ENCODE measurements at regions not wholly inside any gene's neighbourhood (a gene's known extent, or its start where the extent isn't known, plus 50 kb on each side); places are given as distances from the start of the nearest gene placed in this dataset.

DNA sequence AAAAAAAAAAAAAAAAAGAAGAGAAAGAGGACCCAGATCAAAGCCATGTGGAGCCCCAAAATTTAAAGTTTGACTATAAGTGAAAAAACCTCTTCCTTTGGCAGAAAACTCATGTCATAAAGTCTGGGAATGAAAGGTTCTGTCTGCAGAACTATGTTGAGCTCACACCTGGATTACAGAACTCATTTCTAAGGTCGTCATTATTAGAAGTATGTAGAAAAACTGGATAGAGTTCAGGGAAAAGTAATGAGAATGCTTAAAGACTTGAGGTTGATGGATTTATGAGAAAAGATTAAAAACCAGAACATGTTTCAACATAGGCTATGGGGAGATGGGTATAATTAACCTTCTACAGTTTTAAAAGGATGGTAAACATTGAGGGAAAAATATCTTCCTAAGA lies 90.7 kb upstream of the COL11A1 start:
- Mint-ChIP-seq H3K4me3 (no peak overlapping the region), H3K36me3 (ENCODE audit: low read depth) (no peaks in the 10 kb centered on the region), H3K27me3 (ENCODE audit: insufficient read depth, low read depth, poor library complexity) (no peaks in the 10 kb centered on the region), H3K9me3 (no peaks in the 10 kb centered on the region), H3K27ac (no peak overlapping the region), H3K4me1 (no peaks in the 10 kb centered on the region)
- Histone ChIP-seq H3K4me2 (no peak overlapping the region), H3K4me3 (no peak overlapping the region), H3K27me3 (ENCODE audit: insufficient read depth) (no peaks in the 10 kb centered on the region), H2AFZ (no peak overlapping the region), H3K79me2 (replicated peaks; ENCODE audit: insufficient read depth) (no peaks in the 10 kb centered on the region), H3K36me3 (ENCODE audit: insufficient read depth) (no peaks in the 10 kb centered on the region), H4K20me1 (replicated peaks; ENCODE audit: insufficient read depth) (no peaks in the 10 kb centered on the region), H3F3A (replicated peaks; ENCODE audit: low read depth) (no peaks in the 10 kb centered on the region), H3K4me1 (ENCODE audit: insufficient read depth) (no peaks in the 10 kb centered on the region), H3K27ac (ENCODE audit: low read depth) (no peak overlapping the region), H3K9me2 (ENCODE audit: insufficient read depth) (no peaks in the 10 kb centered on the region)
- no peak for ATAC-seq
- TF ChIP-seq, protein P1, sequence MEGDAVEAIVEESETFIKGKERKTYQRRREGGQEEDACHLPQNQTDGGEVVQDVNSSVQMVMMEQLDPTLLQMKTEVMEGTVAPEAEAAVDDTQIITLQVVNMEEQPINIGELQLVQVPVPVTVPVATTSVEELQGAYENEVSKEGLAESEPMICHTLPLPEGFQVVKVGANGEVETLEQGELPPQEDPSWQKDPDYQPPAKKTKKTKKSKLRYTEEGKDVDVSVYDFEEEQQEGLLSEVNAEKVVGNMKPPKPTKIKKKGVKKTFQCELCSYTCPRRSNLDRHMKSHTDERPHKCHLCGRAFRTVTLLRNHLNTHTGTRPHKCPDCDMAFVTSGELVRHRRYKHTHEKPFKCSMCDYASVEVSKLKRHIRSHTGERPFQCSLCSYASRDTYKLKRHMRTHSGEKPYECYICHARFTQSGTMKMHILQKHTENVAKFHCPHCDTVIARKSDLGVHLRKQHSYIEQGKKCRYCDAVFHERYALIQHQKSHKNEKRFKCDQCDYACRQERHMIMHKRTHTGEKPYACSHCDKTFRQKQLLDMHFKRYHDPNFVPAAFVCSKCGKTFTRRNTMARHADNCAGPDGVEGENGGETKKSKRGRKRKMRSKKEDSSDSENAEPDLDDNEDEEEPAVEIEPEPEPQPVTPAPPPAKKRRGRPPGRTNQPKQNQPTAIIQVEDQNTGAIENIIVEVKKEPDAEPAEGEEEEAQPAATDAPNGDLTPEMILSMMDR (conservative IDR thresholded peaks at IDR 0.05; ENCODE audit: low read depth in 2 of 2): no peak
- TF ChIP-seq EZH2 (IDR thresholded peaks at IDR 0.05; ENCODE audit: low read depth, unreplicated experiment) (no peak), STAT1 (IDR thresholded peaks at IDR 0.05; ENCODE audit: unreplicated experiment) (no peak), CREB1 (CRISPR knock-in tag; IDR thresholded peaks at IDR 0.05; ENCODE audit: low read depth) (no peak), ETS1 (IDR thresholded peaks at IDR 0.05) (no peak), EZH2phosphoT487 (IDR thresholded peaks at IDR 0.05; ENCODE audit: unreplicated experiment) (no peak), ZNF114 (CRISPR knock-in tag; IDR thresholded peaks at IDR 0.05) (no peak), JUNB (IDR thresholded peaks at IDR 0.05; ENCODE audit: unreplicated experiment) (no peak), REST (IDR thresholded peaks at IDR 0.05; ENCODE audit: unreplicated experiment) (no peak), ZNF331 (CRISPR knock-in tag; IDR thresholded peaks at IDR 0.05; ENCODE audit: low read depth) (no peak), POLR2AphosphoS5 (IDR thresholded peaks at IDR 0.05; ENCODE audit: low read depth) (no peak), NANOG (IDR thresholded peaks at IDR 0.05; ENCODE audit: borderline replicate concordance) (no peak)
- TF ChIP-seq, protein P2, sequence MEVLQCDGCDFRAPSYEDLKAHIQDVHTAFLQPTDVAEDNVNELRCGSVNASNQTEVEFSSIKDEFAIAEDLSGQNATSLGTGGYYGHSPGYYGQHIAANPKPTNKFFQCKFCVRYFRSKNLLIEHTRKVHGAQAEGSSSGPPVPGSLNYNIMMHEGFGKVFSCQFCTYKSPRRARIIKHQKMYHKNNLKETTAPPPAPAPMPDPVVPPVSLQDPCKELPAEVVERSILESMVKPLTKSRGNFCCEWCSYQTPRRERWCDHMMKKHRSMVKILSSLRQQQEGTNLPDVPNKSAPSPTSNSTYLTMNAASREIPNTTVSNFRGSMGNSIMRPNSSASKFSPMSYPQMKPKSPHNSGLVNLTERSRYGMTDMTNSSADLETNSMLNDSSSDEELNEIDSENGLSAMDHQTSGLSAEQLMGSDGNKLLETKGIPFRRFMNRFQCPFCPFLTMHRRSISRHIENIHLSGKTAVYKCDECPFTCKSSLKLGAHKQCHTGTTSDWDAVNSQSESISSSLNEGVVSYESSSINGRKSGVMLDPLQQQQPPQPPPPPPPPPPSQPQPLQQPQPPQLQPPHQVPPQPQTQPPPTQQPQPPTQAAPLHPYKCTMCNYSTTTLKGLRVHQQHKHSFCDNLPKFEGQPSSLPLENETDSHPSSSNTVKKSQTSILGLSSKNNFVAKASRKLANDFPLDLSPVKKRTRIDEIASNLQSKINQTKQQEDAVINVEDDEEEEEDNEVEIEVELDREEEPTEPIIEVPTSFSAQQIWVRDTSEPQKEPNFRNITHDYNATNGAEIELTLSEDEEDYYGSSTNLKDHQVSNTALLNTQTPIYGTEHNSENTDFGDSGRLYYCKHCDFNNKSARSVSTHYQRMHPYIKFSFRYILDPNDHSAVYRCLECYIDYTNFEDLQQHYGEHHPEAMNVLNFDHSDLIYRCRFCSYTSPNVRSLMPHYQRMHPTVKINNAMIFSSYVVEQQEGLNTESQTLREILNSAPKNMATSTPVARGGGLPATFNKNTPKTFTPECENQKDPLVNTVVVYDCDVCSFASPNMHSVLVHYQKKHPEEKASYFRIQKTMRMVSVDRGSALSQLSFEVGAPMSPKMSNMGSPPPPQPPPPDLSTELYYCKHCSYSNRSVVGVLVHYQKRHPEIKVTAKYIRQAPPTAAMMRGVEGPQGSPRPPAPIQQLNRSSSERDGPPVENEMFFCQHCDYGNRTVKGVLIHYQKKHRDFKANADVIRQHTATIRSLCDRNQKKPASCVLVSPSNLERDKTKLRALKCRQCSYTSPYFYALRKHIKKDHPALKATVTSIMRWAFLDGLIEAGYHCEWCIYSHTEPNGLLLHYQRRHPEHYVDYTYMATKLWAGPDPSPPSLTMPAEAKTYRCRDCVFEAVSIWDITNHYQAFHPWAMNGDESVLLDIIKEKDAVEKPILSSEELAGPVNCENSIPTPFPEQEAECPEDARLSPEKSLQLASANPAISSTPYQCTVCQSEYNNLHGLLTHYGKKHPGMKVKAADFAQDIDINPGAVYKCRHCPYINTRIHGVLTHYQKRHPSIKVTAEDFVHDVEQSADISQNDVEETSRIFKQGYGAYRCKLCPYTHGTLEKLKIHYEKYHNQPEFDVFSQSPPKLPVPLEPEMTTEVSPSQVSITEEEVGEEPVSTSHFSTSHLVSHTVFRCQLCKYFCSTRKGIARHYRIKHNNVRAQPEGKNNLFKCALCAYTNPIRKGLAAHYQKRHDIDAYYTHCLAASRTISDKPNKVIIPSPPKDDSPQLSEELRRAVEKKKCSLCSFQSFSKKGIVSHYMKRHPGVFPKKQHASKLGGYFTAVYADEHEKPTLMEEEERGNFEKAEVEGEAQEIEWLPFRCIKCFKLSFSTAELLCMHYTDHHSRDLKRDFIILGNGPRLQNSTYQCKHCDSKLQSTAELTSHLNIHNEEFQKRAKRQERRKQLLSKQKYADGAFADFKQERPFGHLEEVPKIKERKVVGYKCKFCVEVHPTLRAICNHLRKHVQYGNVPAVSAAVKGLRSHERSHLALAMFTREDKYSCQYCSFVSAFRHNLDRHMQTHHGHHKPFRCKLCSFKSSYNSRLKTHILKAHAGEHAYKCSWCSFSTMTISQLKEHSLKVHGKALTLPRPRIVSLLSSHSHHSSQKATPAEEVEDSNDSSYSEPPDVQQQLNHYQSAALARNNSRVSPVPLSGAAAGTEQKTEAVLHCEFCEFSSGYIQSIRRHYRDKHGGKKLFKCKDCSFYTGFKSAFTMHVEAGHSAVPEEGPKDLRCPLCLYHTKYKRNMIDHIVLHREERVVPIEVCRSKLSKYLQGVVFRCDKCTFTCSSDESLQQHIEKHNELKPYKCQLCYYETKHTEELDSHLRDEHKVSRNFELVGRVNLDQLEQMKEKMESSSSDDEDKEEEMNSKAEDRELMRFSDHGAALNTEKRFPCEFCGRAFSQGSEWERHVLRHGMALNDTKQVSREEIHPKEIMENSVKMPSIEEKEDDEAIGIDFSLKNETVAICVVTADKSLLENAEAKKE (CRISPR knock-in tag; IDR thresholded peaks at IDR 0.05): no peak
- DNase-seq (ENCODE audit: low spot score): no peak
